Neural cell (in vitro differentiated cells): ENCODE measurements at regions not wholly inside any gene's neighbourhood (a gene's known extent, or its start where the extent isn't known, plus 50 kb on each side); places are given as distances from the start of the nearest gene placed in this dataset.

Experiments
- H2AFZ ChIP-seq: fragments of 200-600, 300-800 bp; sonication (generic), shearing (Covaris generic); 2 replicates; pipeline ENCODE4 v1.6.0; 2014; ENCODE audit warnings: low read depth, mild to moderate bottlenecking, antibody characterized with exemption, low read length, moderate library complexity
- H3F3A ChIP-seq: fragments of 200-600 bp; shearing (Covaris generic); 2 replicates; pipeline ENCODE4 v1.6.1; 2016; ENCODE audit warnings: mild to moderate bottlenecking, moderate library complexity, mixed read lengths, antibody characterized with exemption, low read length; ENCODE audit not compliant: insufficient read depth, poor library complexity, severe bottlenecking
- H3K27ac ChIP-seq: fragments of 200-600, 300-800 bp; sonication (generic), shearing (Covaris generic); 2 replicates; pipeline ENCODE4 v1.5.1; 2014; ENCODE audit warnings: mild to moderate bottlenecking, low read length, moderate library complexity
- H3K27me3 ChIP-seq: fragments of 300-800, 200-600 bp; sonication (generic), shearing (Covaris generic); 2 replicates; pipeline ENCODE4 v1.6.0; 2014; ENCODE audit warnings: mild to moderate bottlenecking, low read depth, low read length, moderate library complexity; ENCODE audit not compliant: insufficient read depth
- H3K36me3 ChIP-seq: fragments of 300-800, 200-600 bp; sonication (generic), shearing (Covaris generic); 2 replicates; pipeline ENCODE4 v1.5.1; 2014; ENCODE audit warnings: mild to moderate bottlenecking, antibody characterized with exemption, low read length, moderate library complexity; ENCODE audit not compliant: insufficient read depth
- H3K4me2 ChIP-seq: fragments of 300-800, 200-600 bp; sonication (generic), shearing (Covaris generic); 2 replicates; pipeline ENCODE4 v1.6.0; 2014; ENCODE audit warnings: mild to moderate bottlenecking, low read length
- H3K4me3 ChIP-seq: fragments of 300-800, 200-600 bp; sonication (generic), shearing (Covaris generic); 2 replicates; pipeline ENCODE4 v1.5.1; 2014; ENCODE audit warnings: mild to moderate bottlenecking, low read length, moderate library complexity
- H3K79me2 ChIP-seq: fragments of 200-600 bp; shearing (Covaris generic); replicated peaks from 2 replicates; pipeline ENCODE4 v1.6.0; 2014; ENCODE audit warnings: mild to moderate bottlenecking, low read length, moderate library complexity; ENCODE audit not compliant: insufficient read depth
- H3K9ac ChIP-seq: fragments of 300-800, 200-600 bp; sonication (generic), shearing (Covaris generic); 2 replicates; pipeline ENCODE4 v1.6.1; 2016; ENCODE audit warnings: mild to moderate bottlenecking, low read length, mixed read lengths
- H3K9me2 ChIP-seq: fragments of 200-600 bp; shearing (Covaris generic); 2 replicates; pipeline ENCODE4 v1.6.1; 2016; ENCODE audit warnings: mild to moderate bottlenecking, low read length, mixed read lengths; ENCODE audit not compliant: insufficient read depth
- H3K9me3 ChIP-seq: fragments of 200-600, 300-800 bp; sonication (generic), shearing (Covaris generic); 2 replicates; pipeline ENCODE4 v1.6.1; 2016; ENCODE audit warnings: mild to moderate bottlenecking, mixed run types, low read length, moderate library complexity, mixed read lengths
- H4K20me1 ChIP-seq: fragments of 200-600 bp; shearing (Covaris generic); 2 replicates; pipeline ENCODE4 v1.6.1; 2016; ENCODE audit warnings: mild to moderate bottlenecking, mixed run types; ENCODE audit not compliant: insufficient read depth
- EP300 ChIP-seq: fragments of 450-650 bp; conservative IDR thresholded peaks from 2 replicates; pipeline ENCODE4 v1.6.1; 2014; ENCODE audit warnings: antibody characterized with exemption, mild to moderate bottlenecking, moderate library complexity; ENCODE audit not compliant: poor library complexity, severe bottlenecking
- EZH2 ChIP-seq: fragments of 200-600, 300-800 bp; shearing (Covaris generic), sonication (generic); IDR thresholded peaks from 2 replicates; pipeline ENCODE4 v1.6.1; 2014; ENCODE audit warnings: antibody characterized with exemption, low read length, borderline replicate concordance, mild to moderate bottlenecking; ENCODE audit not compliant: insufficient read depth, poor library complexity, severe bottlenecking
- MXI1 ChIP-seq: fragments of 450-650 bp; conservative IDR thresholded peaks from 2 replicates; pipeline ENCODE4 v1.6.1; 2014; ENCODE audit warnings: antibody characterized with exemption, mild to moderate bottlenecking; ENCODE audit not compliant: poor library complexity, severe bottlenecking
- POLR2AphosphoS5 ChIP-seq: IDR thresholded peaks from 2 replicates; pipeline ENCODE4 v1.6.1; 2012
- RAD21 ChIP-seq: fragments of 450-650 bp; conservative IDR thresholded peaks from 2 replicates; pipeline ENCODE4 v1.6.1; 2014; ENCODE audit warnings: antibody characterized with exemption, mild to moderate bottlenecking, moderate library complexity
- SMC3 ChIP-seq: fragments of 450-650 bp; conservative IDR thresholded peaks from 2 replicates; pipeline ENCODE4 v1.6.1; 2014; ENCODE audit warnings: antibody characterized with exemption, mild to moderate bottlenecking, moderate library complexity; ENCODE audit not compliant: poor library complexity
- TAF1 ChIP-seq: IDR thresholded peaks from 2 replicates; pipeline ENCODE4 v1.6.1; 2012; ENCODE audit warnings: low read depth
- TF ChIP-seq, protein P1 (sequence below): fragments of 450-650 bp; IDR thresholded peaks from 2 replicates; pipeline ENCODE4 v1.5.1; 2014; ENCODE audit warnings: antibody characterized with exemption, mild to moderate bottlenecking, moderate library complexity; ENCODE audit not compliant: poor library complexity, severe bottlenecking
- TF ChIP-seq, protein P2 (sequence below): IDR thresholded peaks from 2 replicates; pipeline ENCODE4 v1.6.1; 2012; ENCODE audit warnings: borderline replicate concordance

DNA sequence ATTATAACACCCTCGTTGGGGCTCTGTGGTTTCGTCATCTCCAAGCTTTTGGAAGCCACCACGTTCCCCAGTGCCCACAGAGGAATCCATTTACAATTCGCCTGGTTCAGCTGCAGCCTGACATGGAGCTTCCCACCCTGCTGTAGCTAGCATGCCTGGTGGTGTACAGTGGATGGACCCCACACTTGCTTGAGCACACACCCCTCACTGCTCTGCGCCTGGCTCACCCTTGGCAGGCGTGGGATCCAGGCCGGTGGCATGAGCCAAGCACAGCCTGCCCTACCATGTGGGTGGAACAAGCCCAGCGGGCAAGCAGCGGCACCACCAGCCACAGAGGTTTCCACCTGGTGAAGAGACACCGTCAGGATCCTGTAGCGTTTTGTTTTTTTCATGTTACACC is 1045.7 kb upstream of the CDH9 start:
- Histone ChIP-seq H3K36me3 (no peaks in the 10 kb centered on the region), H3K9me2 (no peaks in the 10 kb centered on the region), H3K27me3 (no peaks in the 10 kb centered on the region), H3K9me3 (no peaks in the 10 kb centered on the region), H2AFZ (no peak overlapping the region), H4K20me1 (no peaks in the 10 kb centered on the region), H3K79me2 (no peaks in the 10 kb centered on the region), H3K9ac (no peak overlapping the region), H3F3A (no peaks in the 10 kb centered on the region), H3K4me2 (no peak overlapping the region), H3K27ac (no peak overlapping the region), H3K4me3 (no peak overlapping the region)
- TF ChIP-seq SMC3, result no peak
- TF ChIP-seq EZH2, result no peak
- TF ChIP-seq EP300, result no peak

DNA sequence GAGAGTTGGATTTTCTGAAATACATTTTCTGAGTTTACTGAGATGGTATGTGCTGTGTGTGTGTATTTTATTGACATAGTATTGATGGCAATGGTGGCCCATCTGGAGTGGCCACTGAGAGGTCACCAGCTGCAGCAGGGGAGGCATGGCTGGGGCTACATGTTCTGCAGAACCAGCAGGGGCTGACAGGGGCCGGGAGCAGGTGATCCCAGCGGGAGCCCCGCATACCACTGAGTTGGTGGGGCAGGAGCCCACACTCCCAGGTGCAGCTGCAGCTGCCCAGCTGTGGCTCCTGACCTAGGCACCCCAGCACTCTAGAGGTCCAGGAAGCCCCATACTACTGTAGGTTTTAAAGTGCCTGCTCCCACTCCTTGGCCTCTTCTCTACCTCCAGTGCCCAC is 1044.2 kb upstream of the CDH9 start:
- H3K79me2 ChIP-seq, result no peaks in the 10 kb centered on the region
- no peaks in the 10 kb centered on the region for H4K20me1 ChIP-seq
- no peaks in the 10 kb centered on the region for H3K36me3 ChIP-seq
- H3K9ac ChIP-seq, result no peak overlapping the region
- TF ChIP-seq POLR2AphosphoS5, result no peak
- TF ChIP-seq, protein P1, sequence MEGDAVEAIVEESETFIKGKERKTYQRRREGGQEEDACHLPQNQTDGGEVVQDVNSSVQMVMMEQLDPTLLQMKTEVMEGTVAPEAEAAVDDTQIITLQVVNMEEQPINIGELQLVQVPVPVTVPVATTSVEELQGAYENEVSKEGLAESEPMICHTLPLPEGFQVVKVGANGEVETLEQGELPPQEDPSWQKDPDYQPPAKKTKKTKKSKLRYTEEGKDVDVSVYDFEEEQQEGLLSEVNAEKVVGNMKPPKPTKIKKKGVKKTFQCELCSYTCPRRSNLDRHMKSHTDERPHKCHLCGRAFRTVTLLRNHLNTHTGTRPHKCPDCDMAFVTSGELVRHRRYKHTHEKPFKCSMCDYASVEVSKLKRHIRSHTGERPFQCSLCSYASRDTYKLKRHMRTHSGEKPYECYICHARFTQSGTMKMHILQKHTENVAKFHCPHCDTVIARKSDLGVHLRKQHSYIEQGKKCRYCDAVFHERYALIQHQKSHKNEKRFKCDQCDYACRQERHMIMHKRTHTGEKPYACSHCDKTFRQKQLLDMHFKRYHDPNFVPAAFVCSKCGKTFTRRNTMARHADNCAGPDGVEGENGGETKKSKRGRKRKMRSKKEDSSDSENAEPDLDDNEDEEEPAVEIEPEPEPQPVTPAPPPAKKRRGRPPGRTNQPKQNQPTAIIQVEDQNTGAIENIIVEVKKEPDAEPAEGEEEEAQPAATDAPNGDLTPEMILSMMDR, result no peak
- TF ChIP-seq, protein P2, sequence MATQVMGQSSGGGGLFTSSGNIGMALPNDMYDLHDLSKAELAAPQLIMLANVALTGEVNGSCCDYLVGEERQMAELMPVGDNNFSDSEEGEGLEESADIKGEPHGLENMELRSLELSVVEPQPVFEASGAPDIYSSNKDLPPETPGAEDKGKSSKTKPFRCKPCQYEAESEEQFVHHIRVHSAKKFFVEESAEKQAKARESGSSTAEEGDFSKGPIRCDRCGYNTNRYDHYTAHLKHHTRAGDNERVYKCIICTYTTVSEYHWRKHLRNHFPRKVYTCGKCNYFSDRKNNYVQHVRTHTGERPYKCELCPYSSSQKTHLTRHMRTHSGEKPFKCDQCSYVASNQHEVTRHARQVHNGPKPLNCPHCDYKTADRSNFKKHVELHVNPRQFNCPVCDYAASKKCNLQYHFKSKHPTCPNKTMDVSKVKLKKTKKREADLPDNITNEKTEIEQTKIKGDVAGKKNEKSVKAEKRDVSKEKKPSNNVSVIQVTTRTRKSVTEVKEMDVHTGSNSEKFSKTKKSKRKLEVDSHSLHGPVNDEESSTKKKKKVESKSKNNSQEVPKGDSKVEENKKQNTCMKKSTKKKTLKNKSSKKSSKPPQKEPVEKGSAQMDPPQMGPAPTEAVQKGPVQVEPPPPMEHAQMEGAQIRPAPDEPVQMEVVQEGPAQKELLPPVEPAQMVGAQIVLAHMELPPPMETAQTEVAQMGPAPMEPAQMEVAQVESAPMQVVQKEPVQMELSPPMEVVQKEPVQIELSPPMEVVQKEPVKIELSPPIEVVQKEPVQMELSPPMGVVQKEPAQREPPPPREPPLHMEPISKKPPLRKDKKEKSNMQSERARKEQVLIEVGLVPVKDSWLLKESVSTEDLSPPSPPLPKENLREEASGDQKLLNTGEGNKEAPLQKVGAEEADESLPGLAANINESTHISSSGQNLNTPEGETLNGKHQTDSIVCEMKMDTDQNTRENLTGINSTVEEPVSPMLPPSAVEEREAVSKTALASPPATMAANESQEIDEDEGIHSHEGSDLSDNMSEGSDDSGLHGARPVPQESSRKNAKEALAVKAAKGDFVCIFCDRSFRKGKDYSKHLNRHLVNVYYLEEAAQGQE, result no peak
- TF ChIP-seq RAD21, result no peak
- no peak for TF ChIP-seq MXI1
- no peak for TF ChIP-seq SMC3
- TF ChIP-seq EP300, result no peak
- TF ChIP-seq EZH2, result no peak
- no peak for TF ChIP-seq TAF1
- no peak overlapping the region for H2AFZ ChIP-seq
- no peak overlapping the region for H3K4me3 ChIP-seq
- H3K9me3 ChIP-seq, result no peaks in the 10 kb centered on the region
- H3K27ac ChIP-seq, result no peak overlapping the region
- H3K9me2 ChIP-seq, result no peaks in the 10 kb centered on the region
- H3K27me3 ChIP-seq, result no peaks in the 10 kb centered on the region
- H3K4me2 ChIP-seq, result no peak overlapping the region
- H3F3A ChIP-seq, result no peaks in the 10 kb centered on the region
